NCI-H2081 (cell line): ENCODE measurements at regions not wholly inside any gene's neighbourhood (a gene's known extent, or its start where the extent isn't known, plus 50 kb on each side); places are given as distances from the start of the nearest gene placed in this dataset.

ENCODE experiments used
- DNase-seq, 2 experiments: peaks; one replicate each; lab custom pipeline; 2025; lab: John Stamatoyannopoulos, UW

- DNase-seq = no peak
Observed at GRCh38 chr2:8472545-8473323, 209.1 kb upstream of the ID2 start.

GRCh38 chr2:8475349-8476031, 206.4 kb upstream of the ID2 start:
- DNase-seq = peak in 1 of 2 experiments; percentile 19

GRCh38 chr2:8477552-8478470, 204.0 kb upstream of the ID2 start:
- DNase-seq = no peak

GRCh38 chr2:8478471-8478793, 203.4 kb upstream of the ID2 start:
- no peak for DNase-seq

GRCh38 chr2:8479298-8479697, 202.6 kb upstream of the ID2 start:
- DNase-seq = no peak

- DNase-seq = no peak
Observed at GRCh38 chr2:8480915-8481314, 200.9 kb upstream of the ID2 start.

- no peak for DNase-seq
Observed at GRCh38 chr2:8481463-8482009, 200.3 kb upstream of the ID2 start.

GRCh38 chr2:8482432-8482831, 199.4 kb upstream of the ID2 start:
- no peak for DNase-seq

DNA sequence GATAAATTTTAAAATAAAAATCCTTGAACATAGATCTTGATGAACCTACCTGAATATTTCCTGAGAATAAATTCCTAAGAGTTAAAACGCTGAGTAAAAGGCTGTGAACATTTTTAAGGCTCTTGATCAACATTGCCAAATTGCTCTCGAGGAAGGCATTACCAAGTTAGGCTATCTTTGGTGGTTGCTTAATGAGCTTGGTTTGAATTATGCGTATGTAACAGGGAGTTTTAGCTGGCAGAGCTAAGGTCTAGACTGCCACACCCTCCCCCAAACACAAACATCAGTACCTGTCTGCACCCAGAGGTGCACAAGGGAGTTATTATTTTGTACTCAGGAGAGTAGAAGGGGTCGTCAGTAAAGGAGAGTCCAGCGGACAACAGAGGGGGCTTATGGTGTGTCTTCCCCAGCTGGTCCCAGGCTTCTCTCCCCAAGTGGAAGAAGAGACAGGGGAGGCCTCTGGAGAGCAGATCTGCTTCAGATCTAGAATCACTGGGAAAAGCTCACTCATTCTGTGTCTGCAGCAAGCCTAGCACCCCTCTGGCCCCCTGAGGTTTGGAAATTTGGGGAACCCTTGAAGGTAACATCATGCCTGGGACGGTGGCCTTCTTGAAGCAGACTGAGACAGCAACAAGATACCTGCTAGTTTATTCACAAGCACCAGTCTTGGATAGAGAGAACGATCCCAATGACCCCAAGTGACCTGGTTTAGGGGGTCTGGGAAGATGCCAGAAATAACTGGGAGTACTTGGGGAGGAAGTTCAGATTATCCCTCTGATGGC, 197.2 kb upstream of the ID2 start:
- no peak for DNase-seq

GRCh38 chr2:8485736-8486135, 196.1 kb upstream of the ID2 start:
- no peak for DNase-seq

DNA sequence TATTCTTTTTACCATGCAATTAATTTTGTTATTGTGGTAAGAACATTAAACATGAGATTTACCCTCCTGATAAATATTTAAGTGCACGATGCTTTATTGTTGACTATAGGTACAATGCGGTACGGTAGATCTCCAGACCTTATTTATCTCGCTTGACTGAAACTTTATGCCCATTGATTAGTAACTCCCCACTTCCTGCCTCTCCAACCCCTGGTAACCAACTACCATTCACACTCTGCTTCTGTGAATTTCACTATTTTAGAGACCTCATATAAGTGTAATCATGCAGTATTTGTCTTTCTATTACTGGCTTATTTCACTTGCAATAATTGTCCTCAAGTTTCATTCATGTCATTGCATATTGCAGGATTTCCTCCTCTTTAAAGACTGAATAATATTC, 195.7 kb upstream of the ID2 start:
- DNase-seq = no peak

GRCh38 chr2:8487461-8487932, 194.4 kb upstream of the ID2 start:
- DNase-seq = no peak

GRCh38 chr2:8488001-8488738, 193.7 kb upstream of the ID2 start:
- no peak for DNase-seq

DNA sequence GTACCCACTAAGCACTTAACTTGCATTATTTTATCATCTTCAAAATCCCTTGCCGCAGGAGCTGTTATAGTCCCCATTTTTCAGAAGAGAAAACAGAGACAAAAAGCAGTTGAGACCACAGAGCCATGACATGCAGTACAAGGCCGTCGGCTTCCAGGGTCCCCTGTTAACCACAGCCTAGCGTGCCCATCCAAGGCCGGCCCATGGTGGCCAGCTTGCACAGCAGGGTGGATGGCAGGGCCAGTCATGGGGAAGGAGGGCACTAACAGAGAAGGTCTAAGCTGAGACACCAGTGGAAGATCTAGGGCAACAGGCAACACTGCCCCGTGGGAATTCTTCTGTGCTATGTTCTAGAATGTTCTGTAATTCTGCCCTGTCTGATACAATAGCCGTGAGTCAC, 192.6 kb upstream of the ID2 start:
- no peak for DNase-seq

DNA sequence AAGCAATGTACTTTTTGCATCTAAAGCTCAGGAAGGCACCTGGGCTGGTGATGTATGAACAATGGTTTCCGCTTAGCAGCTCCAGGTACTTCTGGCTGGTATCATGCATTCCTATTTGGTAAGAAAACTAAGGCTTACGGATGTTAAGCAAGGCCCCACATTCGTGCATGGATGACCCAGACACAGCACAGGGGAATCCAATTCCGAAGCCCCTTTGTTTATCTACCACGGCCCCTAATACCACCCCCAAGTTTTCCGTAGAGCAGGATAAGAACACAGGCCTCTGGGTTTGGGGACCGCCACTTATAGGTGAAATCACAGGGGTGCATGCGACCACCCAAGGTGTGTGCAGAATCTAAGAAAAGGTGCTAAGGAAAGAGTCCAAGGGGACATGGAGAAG, 192.1 kb upstream of the ID2 start:
- DNase-seq = no peak

DNA sequence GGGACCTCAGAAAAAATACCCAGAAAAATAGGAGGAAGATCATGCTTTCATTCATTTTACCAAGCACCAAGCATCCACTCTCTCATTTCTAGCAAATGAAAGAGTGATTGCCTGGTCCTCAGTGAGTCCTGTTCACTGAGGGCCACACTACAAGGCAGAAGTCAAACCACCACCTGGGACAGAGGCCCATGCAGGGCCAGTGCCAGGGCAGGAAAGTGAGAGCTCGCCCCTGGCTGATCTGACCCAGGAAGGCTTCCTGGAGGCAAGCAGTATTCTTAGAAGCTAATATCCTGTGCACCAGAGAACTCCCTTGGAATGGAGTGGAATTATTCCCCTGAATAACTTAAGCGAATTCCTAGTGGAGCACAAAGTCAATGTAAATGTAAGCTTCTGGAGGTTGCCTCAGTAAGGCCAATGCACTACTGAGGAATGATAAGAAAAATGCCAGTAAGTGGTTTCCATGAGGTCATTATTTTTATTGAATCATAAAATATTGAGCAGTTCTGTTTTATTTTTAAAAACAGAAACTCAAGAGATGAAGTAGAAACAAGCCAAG, 191.6 kb upstream of the ID2 start:
- no peak for DNase-seq

DNA sequence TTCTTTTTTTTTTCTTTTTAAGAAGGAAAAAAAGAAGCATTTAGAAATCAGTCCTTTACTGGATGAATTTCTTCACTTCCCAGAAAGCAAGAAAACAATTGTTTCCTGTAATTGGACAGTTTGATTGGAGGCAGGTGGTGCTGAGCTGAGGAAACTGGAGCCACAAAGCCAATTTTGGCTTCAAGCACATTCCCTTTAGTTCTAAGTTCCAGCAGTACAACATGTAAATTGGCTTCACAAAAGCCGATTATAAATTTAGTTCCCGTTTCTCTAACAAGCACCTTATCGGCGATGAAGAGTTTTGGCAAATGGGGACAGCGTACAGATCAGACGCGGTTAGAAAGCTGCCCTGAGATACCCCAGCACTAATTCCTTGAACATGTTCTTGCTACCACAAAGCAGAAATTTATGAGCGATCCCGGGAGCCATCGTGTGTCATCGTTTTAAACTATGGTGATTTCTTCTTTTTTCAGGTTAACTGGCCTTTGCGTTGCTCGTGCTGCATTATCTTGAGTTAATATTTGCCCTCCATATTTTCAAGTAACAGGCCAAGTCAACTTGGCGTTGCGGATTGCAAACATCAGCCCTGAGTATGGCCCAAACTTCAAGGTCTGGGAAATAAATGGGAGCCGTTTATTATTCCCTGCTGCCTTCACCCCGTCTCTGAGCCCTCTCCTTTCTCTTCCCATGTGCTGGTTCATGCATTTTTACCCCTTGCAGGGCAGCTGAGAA, 190.4 kb upstream of the ID2 start:
- no peak for DNase-seq

DNA sequence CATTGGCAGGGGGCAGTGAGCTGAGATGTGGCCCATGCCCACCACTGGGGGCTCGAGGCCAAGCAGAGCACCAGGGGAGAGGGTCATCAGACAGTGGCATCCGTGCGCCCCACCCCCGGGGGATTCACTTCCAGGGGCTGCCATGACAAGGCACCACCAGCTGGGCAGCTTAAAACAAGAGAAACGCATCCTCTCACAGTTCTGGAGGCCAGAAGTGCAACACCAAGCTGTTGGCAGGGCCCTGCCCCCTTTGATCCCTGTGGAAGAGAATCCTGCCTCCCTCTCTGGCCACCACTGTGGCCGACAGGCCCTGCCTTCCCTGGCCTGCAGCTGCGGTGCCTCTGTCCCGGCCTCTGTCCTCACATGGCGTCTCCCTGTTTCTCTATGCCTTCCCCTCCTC, 187.7 kb upstream of the ID2 start:
- no peak for DNase-seq

DNA sequence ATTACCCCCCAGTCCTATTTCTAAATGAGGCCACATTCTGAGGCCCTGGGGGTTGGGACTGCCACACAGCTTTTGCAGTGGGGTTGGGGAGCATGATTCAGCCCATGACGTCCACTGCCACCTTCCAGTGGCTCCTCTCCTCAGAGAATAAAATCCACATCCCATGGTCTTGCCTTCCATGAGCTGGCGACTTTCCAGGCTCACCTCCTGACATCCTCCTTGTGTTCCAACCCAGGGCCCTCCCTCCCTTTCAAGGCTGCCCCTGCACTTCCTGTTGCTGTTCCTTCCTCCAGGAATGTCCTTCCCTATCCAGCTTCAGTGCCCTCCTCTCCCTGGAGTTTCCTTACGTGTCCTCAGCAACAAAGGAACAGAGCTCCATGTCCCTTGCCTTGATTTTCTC, 187.3 kb upstream of the ID2 start:
- no peak for DNase-seq
